SK-N-SH (cell line): ENCODE measurements at regions not wholly inside any gene's neighbourhood (a gene's known extent, or its start where the extent isn't known, plus 50 kb on each side); places are given as distances from the start of the nearest gene placed in this dataset.

ENCODE experiments used
- CTCF ChIA-PET: fragments of 300-600, 350-600 bp; formaldehyde crosslinking; extraction: SDS; loops from one replicate; lab custom pipeline; 2021; lab: Yijun Ruan, JAX
- POLR2A ChIA-PET: fragments of 350-600 bp; sonication (Branson Sonifier 250); formaldehyde crosslinking; extraction: SDS; loops from one replicate; lab custom pipeline; 2020; ENCODE audit warnings: antibody characterized with exemption, inconsistent platforms; lab: Yijun Ruan, JAX
- DNase-seq: peaks from one replicate; pipeline ENCODE4 v3.0.0; 2012
- H2AFZ ChIP-seq: fragments of 200-600 bp; sonication (generic); 2 replicates; pipeline ENCODE4 v1.8.1; 2016; ENCODE audit warnings: antibody characterized with exemption, mild to moderate bottlenecking, low read depth
- H3F3A ChIP-seq: fragments of 200-600 bp; sonication (generic); replicated peaks from 2 replicates; pipeline ENCODE3; 2016; ENCODE audit warnings: antibody characterized with exemption, mild to moderate bottlenecking; ENCODE audit not compliant: insufficient read depth
- H3K27ac ChIP-seq, 2 experiments: fragments of 200-500 bp in 1 of 2; fragments of 200-600 bp in 1 of 2; sonication (Bioruptor generic) in 1 of 2; sonication (generic), shearing (Covaris generic) in 1 of 2; 2 replicates each; pipeline versions ENCODE4 v1.5.1 to v1.6.1; 2014 to 2016; ENCODE audit warnings: low read depth in 2 of 2, inconsistent platforms in 1 of 2, low read length in 1 of 2, mild to moderate bottlenecking in 1 of 2, mixed read lengths in 1 of 2
- H3K27me3 ChIP-seq: fragments of 200-600 bp; sonication (generic), shearing (Covaris generic); 2 replicates; pipeline ENCODE4 v1.6.1; 2016; ENCODE audit warnings: mixed run types; ENCODE audit not compliant: insufficient read depth
- H3K36me3 ChIP-seq, 2 experiments: fragments of 200-500 bp in 1 of 2; fragments of 200-600 bp in 1 of 2; sonication (Bioruptor generic) in 1 of 2; sonication (generic) in 1 of 2; replicated peaks in 1 of 2; 2 replicates each; pipeline versions ENCODE3 to v1.5.1; 2014 to 2016; ENCODE audit warnings: low read length in 1 of 2, mild to moderate bottlenecking in 1 of 2; ENCODE audit not compliant: insufficient read depth in 2 of 2, control insufficient read depth in 1 of 2
- H3K4me1 ChIP-seq, 2 experiments: fragments of 200-500 bp in 1 of 2; fragments of 200-600 bp in 1 of 2; sonication (Bioruptor generic) in 1 of 2; sonication (generic), shearing (Covaris generic) in 1 of 2; 2 replicates each; pipeline versions ENCODE4 v1.5.1 to v1.6.1; 2014 to 2016; ENCODE audit warnings: low read depth in 1 of 2, low read length in 1 of 2, mixed run types in 1 of 2; ENCODE audit not compliant: insufficient read depth in 2 of 2, control insufficient read depth in 1 of 2
- H3K4me2 ChIP-seq: fragments of 200-600 bp; sonication (generic), shearing (Covaris generic); 2 replicates; pipeline ENCODE4 v1.6.1; 2017; ENCODE audit warnings: mixed run types
- H3K4me3 ChIP-seq, 2 experiments: fragments of 200-500 bp in 1 of 2; fragments of 200-600 bp in 1 of 2; sonication (Bioruptor generic) in 1 of 2; sonication (generic), shearing (Covaris generic) in 1 of 2; 2 replicates each; pipeline versions ENCODE4 v1.5.1 to v1.8.1; 2014 to 2016; ENCODE audit warnings: low read depth in 2 of 2, inconsistent platforms in 1 of 2, low read length in 1 of 2, mild to moderate bottlenecking in 1 of 2, mixed read lengths in 1 of 2, moderate library complexity in 1 of 2
- H3K79me2 ChIP-seq: fragments of 200-600 bp; sonication (generic); 2 replicates; pipeline ENCODE4 v1.8.1; 2017; ENCODE audit warnings: mild to moderate bottlenecking; ENCODE audit not compliant: insufficient read depth
- H3K9ac ChIP-seq: fragments of 200-600 bp; sonication (generic); 2 replicates; pipeline ENCODE4 v1.6.1; 2017; ENCODE audit warnings: mixed run types
- H3K9me2 ChIP-seq: fragments of 200-600 bp; sonication (generic); 2 replicates; pipeline ENCODE4 v1.6.1; 2017; ENCODE audit warnings: mixed run types
- H3K9me3 ChIP-seq: fragments of 200-600 bp; sonication (generic); 2 replicates; pipeline ENCODE4 v1.6.1; 2017; ENCODE audit warnings: mixed run types, mild to moderate bottlenecking, moderate library complexity
- H4K20me1 ChIP-seq: fragments of 200-600 bp; sonication (generic); 2 replicates; pipeline ENCODE4 v1.6.1; 2017; ENCODE audit warnings: mild to moderate bottlenecking, mixed run types; ENCODE audit not compliant: insufficient read depth
- ELF1 ChIP-seq: IDR thresholded peaks from 2 replicates; pipeline ENCODE4 v1.4.0; 2012
- FOSL2 ChIP-seq: IDR thresholded peaks from 2 replicates; pipeline ENCODE4 v1.4.0; 2012; ENCODE audit warnings: low read depth, mild to moderate bottlenecking, moderate library complexity, borderline replicate concordance
- FOXM1 ChIP-seq: IDR thresholded peaks from 2 replicates; pipeline ENCODE4 v1.4.0; 2012; ENCODE audit warnings: low read depth, mild to moderate bottlenecking
- GATA2 ChIP-seq: sonication (generic); formaldehyde crosslinking; IDR thresholded peaks from 2 replicates; pipeline ENCODE4 v1.5.0; 2020; ENCODE audit warnings: mild to moderate bottlenecking, missing genetic modification reagents
- IRF3 ChIP-seq: fragments of 150-350 bp; IDR thresholded peaks from 2 replicates; pipeline ENCODE4 v1.6.1; 2016; ENCODE audit warnings: mild to moderate bottlenecking, low read depth, low read length
- JUND ChIP-seq: IDR thresholded peaks from 2 replicates; pipeline ENCODE4 v1.4.0; 2012
- MEF2A ChIP-seq: IDR thresholded peaks from 2 replicates; pipeline ENCODE4 v1.4.0; 2012; ENCODE audit warnings: low read depth, borderline replicate concordance
- MXI1 ChIP-seq: IDR thresholded peaks from 2 replicates; pipeline ENCODE4 v1.6.1; 2012; ENCODE audit warnings: mild to moderate bottlenecking, low read depth, low read length, improper control_type of control experiment
- NRF1 ChIP-seq: IDR thresholded peaks from 2 replicates; pipeline ENCODE4 v1.6.1; 2012; ENCODE audit warnings: low read depth, mild to moderate bottlenecking, low read length
- POLR2AphosphoS5 ChIP-seq: IDR thresholded peaks from 2 replicates; pipeline ENCODE4 v1.6.1; 2012; ENCODE audit warnings: low read depth, low read length
- RCOR1 ChIP-seq: fragments of 150-350 bp; IDR thresholded peaks from 2 replicates; pipeline ENCODE4 v1.6.1; 2017; ENCODE audit warnings: antibody characterized with exemption, low read length
- RFX5 ChIP-seq: IDR thresholded peaks from 2 replicates; pipeline ENCODE4 v1.6.1; 2012; ENCODE audit warnings: mild to moderate bottlenecking, improper control_type of control experiment, low read length
- SIN3A ChIP-seq: IDR thresholded peaks from 2 replicates; pipeline ENCODE4 v1.6.1; 2012; ENCODE audit warnings: low read depth, mild to moderate bottlenecking, low read length, moderate library complexity, borderline replicate concordance
- SMC3 ChIP-seq: IDR thresholded peaks from 2 replicates; pipeline ENCODE4 v1.6.1; 2012; ENCODE audit warnings: low read depth, low read length, improper control_type of control experiment
- TAF1 ChIP-seq: IDR thresholded peaks from 2 replicates; pipeline ENCODE4 v1.6.1; 2012; ENCODE audit warnings: low read depth, mild to moderate bottlenecking, low read length, moderate library complexity, borderline replicate concordance
- TCF12 ChIP-seq: IDR thresholded peaks from 2 replicates; pipeline ENCODE4 v1.4.0; 2012
- YY1 ChIP-seq: IDR thresholded peaks from 2 replicates; pipeline ENCODE4 v1.4.0; 2012; ENCODE audit warnings: low read depth, mild to moderate bottlenecking
- WGBS: methylation state at CpG from one replicate; pipeline ENCODE4 v1.1.6; 2017; ENCODE audit warnings: low lambda C conversion rate; 5-methylcytosine and 5-hydroxymethylcytosine counted together
- TF ChIP-seq, protein P1 (sequence below): IDR thresholded peaks from 2 replicates; pipeline ENCODE4 v1.4.0; 2012; ENCODE audit warnings: low read depth
- TF ChIP-seq, protein P2 (sequence below): IDR thresholded peaks from 2 replicates; pipeline ENCODE4 v1.4.0; 2012; ENCODE audit warnings: low read depth, borderline replicate concordance
- TF ChIP-seq, protein P3 (sequence below): IDR thresholded peaks from 2 replicates; pipeline ENCODE4 v1.6.1; 2012; ENCODE audit warnings: mild to moderate bottlenecking, low read depth, low read length, moderate library complexity

DNA sequence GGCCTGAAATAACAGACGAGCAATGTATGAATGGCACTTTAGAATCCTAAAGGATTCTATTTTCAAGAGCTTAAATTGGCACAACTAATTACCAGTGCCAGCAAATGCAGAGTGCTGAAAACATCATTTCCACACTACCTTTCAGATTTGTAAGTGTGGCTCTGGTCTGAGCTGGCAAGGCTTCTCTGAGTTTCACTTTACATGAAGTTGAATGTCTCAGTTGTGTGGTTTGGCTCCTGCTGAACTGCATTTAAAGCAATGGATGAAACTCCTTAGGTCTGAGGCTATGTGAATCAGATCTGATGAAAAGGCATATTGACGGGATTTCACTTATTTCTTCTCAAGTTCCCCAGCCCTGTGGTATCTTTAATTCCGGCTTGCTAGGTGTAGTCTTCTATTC lies 114.8 kb upstream of the PTGFR start:
- WGBS = 73% methylated on average over 3 of the region's 3 CpGs
- Histone ChIP-seq H3K27me3 (no peaks in the 10 kb centered on the region), H3F3A (no peaks in the 10 kb centered on the region), H3K27ac (no peak overlapping the region; a peak in 1 of 4 replicates), H3K4me3 (no peak overlapping the region), H3K9me2 (no peaks in the 10 kb centered on the region), H3K4me2 (no peak overlapping the region), H3K36me3 (no peaks in the 10 kb centered on the region), H3K4me1 (no peaks in the 10 kb centered on the region), H3K9ac (no peak overlapping the region), H2AFZ (no peak overlapping the region), H4K20me1 (no peaks in the 10 kb centered on the region), H3K9me3 (no peaks in the 10 kb centered on the region), H3K79me2 (no peaks in the 10 kb centered on the region)
- TF ChIP-seq TAF1 (no peak), MXI1 (no peak), GATA2 (no peak), POLR2AphosphoS5 (no peak), MEF2A (no peak), JUND (no peak), SMC3 (no peak), ELF1 (no peak), YY1 (no peak)
- TF ChIP-seq, protein P1, sequence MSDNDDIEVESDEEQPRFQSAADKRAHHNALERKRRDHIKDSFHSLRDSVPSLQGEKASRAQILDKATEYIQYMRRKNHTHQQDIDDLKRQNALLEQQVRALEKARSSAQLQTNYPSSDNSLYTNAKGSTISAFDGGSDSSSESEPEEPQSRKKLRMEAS = no peak
- no peak for DNase-seq
- POLR2A ChIA-PET = no interaction called here
- CTCF ChIA-PET = no interaction called here

- H3K4me1 ChIP-seq = no peaks in the 10 kb centered on the region
- TF ChIP-seq RFX5 (no peak), MXI1 (no peak), RCOR1 (no peak), TCF12 (no peak), YY1 (no peak), FOXM1 (no peak), IRF3 (no peak), FOSL2 (no peak), ELF1 (no peak), JUND (no peak), NRF1 (no peak), SIN3A (no peak), SMC3 (no peak)
- TF ChIP-seq, protein P2, sequence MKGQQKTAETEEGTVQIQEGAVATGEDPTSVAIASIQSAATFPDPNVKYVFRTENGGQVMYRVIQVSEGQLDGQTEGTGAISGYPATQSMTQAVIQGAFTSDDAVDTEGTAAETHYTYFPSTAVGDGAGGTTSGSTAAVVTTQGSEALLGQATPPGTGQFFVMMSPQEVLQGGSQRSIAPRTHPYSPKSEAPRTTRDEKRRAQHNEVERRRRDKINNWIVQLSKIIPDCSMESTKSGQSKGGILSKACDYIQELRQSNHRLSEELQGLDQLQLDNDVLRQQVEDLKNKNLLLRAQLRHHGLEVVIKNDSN = no peak
- TF ChIP-seq, protein P3, sequence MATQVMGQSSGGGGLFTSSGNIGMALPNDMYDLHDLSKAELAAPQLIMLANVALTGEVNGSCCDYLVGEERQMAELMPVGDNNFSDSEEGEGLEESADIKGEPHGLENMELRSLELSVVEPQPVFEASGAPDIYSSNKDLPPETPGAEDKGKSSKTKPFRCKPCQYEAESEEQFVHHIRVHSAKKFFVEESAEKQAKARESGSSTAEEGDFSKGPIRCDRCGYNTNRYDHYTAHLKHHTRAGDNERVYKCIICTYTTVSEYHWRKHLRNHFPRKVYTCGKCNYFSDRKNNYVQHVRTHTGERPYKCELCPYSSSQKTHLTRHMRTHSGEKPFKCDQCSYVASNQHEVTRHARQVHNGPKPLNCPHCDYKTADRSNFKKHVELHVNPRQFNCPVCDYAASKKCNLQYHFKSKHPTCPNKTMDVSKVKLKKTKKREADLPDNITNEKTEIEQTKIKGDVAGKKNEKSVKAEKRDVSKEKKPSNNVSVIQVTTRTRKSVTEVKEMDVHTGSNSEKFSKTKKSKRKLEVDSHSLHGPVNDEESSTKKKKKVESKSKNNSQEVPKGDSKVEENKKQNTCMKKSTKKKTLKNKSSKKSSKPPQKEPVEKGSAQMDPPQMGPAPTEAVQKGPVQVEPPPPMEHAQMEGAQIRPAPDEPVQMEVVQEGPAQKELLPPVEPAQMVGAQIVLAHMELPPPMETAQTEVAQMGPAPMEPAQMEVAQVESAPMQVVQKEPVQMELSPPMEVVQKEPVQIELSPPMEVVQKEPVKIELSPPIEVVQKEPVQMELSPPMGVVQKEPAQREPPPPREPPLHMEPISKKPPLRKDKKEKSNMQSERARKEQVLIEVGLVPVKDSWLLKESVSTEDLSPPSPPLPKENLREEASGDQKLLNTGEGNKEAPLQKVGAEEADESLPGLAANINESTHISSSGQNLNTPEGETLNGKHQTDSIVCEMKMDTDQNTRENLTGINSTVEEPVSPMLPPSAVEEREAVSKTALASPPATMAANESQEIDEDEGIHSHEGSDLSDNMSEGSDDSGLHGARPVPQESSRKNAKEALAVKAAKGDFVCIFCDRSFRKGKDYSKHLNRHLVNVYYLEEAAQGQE = no peak
- TF ChIP-seq, all 33 proteins: peak for 0
- Histone ChIP-seq H2AFZ (no peak overlapping the region), H3K79me2 (no peaks in the 10 kb centered on the region), H4K20me1 (no peaks in the 10 kb centered on the region), H3F3A (no peaks in the 10 kb centered on the region), H3K4me2 (no peak overlapping the region), H3K9me3 (no peaks in the 10 kb centered on the region), H3K27me3 (no peaks in the 10 kb centered on the region), H3K4me3 (no peak overlapping the region), H3K9me2 (no peaks in the 10 kb centered on the region), H3K27ac (no peak overlapping the region), H3K36me3 (no peaks in the 10 kb centered on the region), H3K9ac (no peak overlapping the region)
- DNase-seq = no peak
- CTCF ChIA-PET = no interaction called here
- POLR2A ChIA-PET = no interaction called here
Measured at GRCh38 chr1:78377356-78377928, 113.3 kb upstream of the PTGFR start.
